HCT116 (cell line): ENCODE measurements at regions not wholly inside any gene's neighbourhood (a gene's known extent, or its start where the extent isn't known, plus 50 kb on each side); places are given as distances from the start of the nearest gene placed in this dataset.
"Not testable (repeated sequence)": the region's sequence is repeated elsewhere in the genome, so short reads cannot be mapped to it uniquely, and the experiment has no call there.

Experiments
- ATAC-seq: fragments of 200-7000 bp; cut with Tn5 transposase; 2 replicates; pipeline ENCODE4 v1.9.1; 2020; ENCODE audit warnings: mild to moderate bottlenecking, moderate library complexity
- BruUV-seq: library from RNA; stranded (reverse); fragments of 400-500 nt; replicated peaks from 2 replicates; lab custom pipeline; 2021; lab: Mats Ljungman, UMichigan
- CTCF ChIA-PET: fragments of 300-600 bp; sonication (Branson Sonifier 250); formaldehyde crosslinking; loops from one replicate; lab custom pipeline; 2021; ENCODE audit warnings: antibody characterized with exemption; lab: Charles Lee
- POLR2A ChIA-PET: fragments of 300-600, 350-600 bp; sonication (Branson Sonifier 250); formaldehyde crosslinking; loops from one replicate; lab custom pipeline; 2021; ENCODE audit warnings: antibody characterized with exemption; lab: Charles Lee
- RAD21 ChIA-PET, 2 experiments: fragments of 300-600 bp; sonication (Branson Sonifier 250); formaldehyde crosslinking; loops; one replicate each; lab custom pipeline; 2023; ENCODE audit warnings: low total read pairs in 2 of 2; ENCODE audit not compliant: uncharacterized antibody in 2 of 2, unreplicated experiment in 2 of 2, low non-redundant PET in 1 of 2; lab: Charles Lee
- DNase-seq: peaks from one replicate; pipeline ENCODE4 v3.0.0-alpha.2; 2010; ENCODE audit warnings: low read depth, low spot score
- H2AFZ ChIP-seq: fragments of 200-600 bp; shearing (Covaris generic), sonication (generic); 2 replicates; pipeline ENCODE4 v1.6.1; 2017; ENCODE audit warnings: low read depth, mixed run types, mixed read lengths, antibody characterized with exemption, low read length; ENCODE audit not compliant: poor library complexity, severe bottlenecking
- H3K27ac ChIP-seq: 2 replicates; pipeline ENCODE4 v1.5.1; 2012; ENCODE audit warnings: low read depth, low read length
- H3K27me3 ChIP-seq: fragments of 200-600 bp; sonication (generic); 2 replicates; pipeline ENCODE4 v1.6.1; 2016; ENCODE audit warnings: mixed run types, low read length, mixed read lengths; ENCODE audit not compliant: insufficient read depth
- H3K36me3 ChIP-seq, 2 experiments: fragments of 200-500 bp in 1 of 2; fragments of 200-600 bp in 1 of 2; sonication (Bioruptor generic) in 1 of 2; sonication (generic) in 1 of 2; 2 replicates each; pipeline versions ENCODE4 v1.5.1 to v1.6.1; 2014 to 2016; ENCODE audit warnings: low read length in 2 of 2, inconsistent platforms in 1 of 2, mixed read lengths in 1 of 2, mixed run types in 1 of 2; ENCODE audit not compliant: insufficient read depth in 2 of 2, control insufficient read depth in 1 of 2
- H3K4me1 ChIP-seq, 2 experiments: fragments of 200-600 bp in 1 of 2; sonication (generic) in 1 of 2; 2 replicates each; pipeline versions ENCODE4 v1.5.1 to v1.6.1; 2012 to 2017; ENCODE audit warnings: low read length in 2 of 2, inconsistent platforms in 1 of 2, mild to moderate bottlenecking in 1 of 2, mixed read lengths in 1 of 2, mixed run types in 1 of 2, moderate library complexity in 1 of 2; ENCODE audit not compliant: insufficient read depth in 2 of 2, control insufficient read depth in 1 of 2
- H3K4me2 ChIP-seq: fragments of 200-600 bp; sonication (generic); 2 replicates; pipeline ENCODE4 v1.6.1; 2017; ENCODE audit warnings: mixed run types, low read length, mixed read lengths
- H3K4me3 ChIP-seq, 2 experiments: fragments of 200-600 bp in 1 of 2; sonication (generic) in 1 of 2; replicated peaks in 1 of 2; 2 replicates each; pipeline ENCODE4 v1.5.1; 2011 to 2016; ENCODE audit warnings: low read length in 2 of 2, control low read depth in 1 of 2, low read depth in 1 of 2, mild to moderate bottlenecking in 1 of 2, mixed read lengths in 1 of 2, mixed run types in 1 of 2
- H3K79me2 ChIP-seq: fragments of 200-600 bp; sonication (generic); 2 replicates; pipeline ENCODE4 v1.6.1; 2017; ENCODE audit warnings: mild to moderate bottlenecking, mixed run types, low read length, moderate library complexity, mixed read lengths; ENCODE audit not compliant: insufficient read depth
- H3K9ac ChIP-seq: fragments of 200-600 bp; sonication (generic); 2 replicates; pipeline ENCODE4 v1.6.1; 2016; ENCODE audit warnings: low read length, mixed read lengths
- H3K9me2 ChIP-seq: fragments of 200-600 bp; sonication (generic), shearing (Covaris generic); 2 replicates; pipeline ENCODE4 v1.6.1; 2017; ENCODE audit warnings: mixed run types, mild to moderate bottlenecking, moderate library complexity; ENCODE audit not compliant: insufficient read depth
- H3K9me3 ChIP-seq, 2 experiments: fragments of 200-500 bp in 1 of 2; fragments of 200-600 bp in 1 of 2; sonication (Bioruptor generic) in 1 of 2; sonication (generic) in 1 of 2; 2 replicates each; pipeline ENCODE4 v1.6.1; 2014 to 2017; ENCODE audit warnings: low read length in 2 of 2, mixed read lengths in 2 of 2, inconsistent platforms in 1 of 2, low read depth in 1 of 2, mild to moderate bottlenecking in 1 of 2, mixed run types in 1 of 2, moderate library complexity in 1 of 2; ENCODE audit not compliant: control insufficient read depth in 1 of 2, insufficient read depth in 1 of 2
- H4K20me1 ChIP-seq: fragments of 200-600 bp; sonication (generic), shearing (Covaris generic); 2 replicates; pipeline ENCODE4 v1.6.1; 2017; ENCODE audit warnings: mixed run types, mild to moderate bottlenecking, moderate library complexity; ENCODE audit not compliant: insufficient read depth
- EGR1 ChIP-seq: IDR thresholded peaks from 2 replicates; pipeline ENCODE4 v1.6.1; 2012; ENCODE audit warnings: low read depth
- EZH2 ChIP-seq: fragments of 200-600 bp; sonication (generic); IDR thresholded peaks from 2 replicates; pipeline ENCODE4 v1.6.1; 2017; ENCODE audit warnings: antibody characterized with exemption, mixed run types
- EZH2phosphoT487 ChIP-seq: fragments of 200-600 bp; IDR thresholded peaks from 2 replicates; pipeline ENCODE4 v1.6.1; 2018; ENCODE audit warnings: antibody characterized with exemption, borderline replicate concordance
- FOSL1 ChIP-seq: IDR thresholded peaks from 2 replicates; pipeline ENCODE4 v1.6.1; 2012; ENCODE audit warnings: low read depth
- POLR2AphosphoS5 ChIP-seq: IDR thresholded peaks from 2 replicates; pipeline ENCODE4 v1.6.1; 2011; ENCODE audit warnings: mild to moderate bottlenecking, low read depth, low read length, moderate library complexity
- RAD21 ChIP-seq: IDR thresholded peaks from 2 replicates; pipeline ENCODE4 v1.6.1; 2012; ENCODE audit warnings: low read depth, mild to moderate bottlenecking
- REST ChIP-seq: IDR thresholded peaks from 2 replicates; pipeline ENCODE4 v1.6.1; 2012; ENCODE audit warnings: low read depth
- YY1 ChIP-seq: IDR thresholded peaks from 2 replicates; pipeline ENCODE4 v1.6.1; 2011; ENCODE audit warnings: low read length, low read depth, moderate library complexity, mild to moderate bottlenecking; ENCODE audit not compliant: insufficient replicate concordance; ENCODE audit errors: extremely low read depth
- ZFX ChIP-seq: fragments of 450-650 bp; IDR thresholded peaks from 2 replicates; pipeline ENCODE4 v1.6.1; 2017
- intact Hi-C: fragments of 100-400 bp; cut with micrococcal nuclease; formaldehyde crosslinking; loops from 2 replicates; pipeline ENCODE4 v1.10.0; 2022
- TF ChIP-seq, protein P1 (sequence below): IDR thresholded peaks from 2 replicates; pipeline ENCODE4 v1.6.1; 2011; ENCODE audit warnings: mild to moderate bottlenecking, low read length, moderate library complexity; ENCODE audit not compliant: insufficient replicate concordance; ENCODE audit errors: extremely low read depth

GRCh38 chr6:86285876-86286275 lies 643.2 kb upstream of the SYNCRIP start:
- ATAC-seq (no peak), DNase-seq (no peak)
- Histone ChIP-seq H2AFZ (no peak overlapping the region), H3K27me3 (no peaks in the 10 kb centered on the region), H3K79me2 (no peaks in the 10 kb centered on the region), H4K20me1 (no peaks in the 10 kb centered on the region), H3K27ac (no peak overlapping the region), H3K4me3 (no peak overlapping the region), H3K4me2 (no peak overlapping the region), H3K9me3 (no peaks in the 10 kb centered on the region), H3K36me3 (no peaks in the 10 kb centered on the region), H3K9me2 (no peaks in the 10 kb centered on the region), H3K4me1 (no peaks in the 10 kb centered on the region), H3K9ac (no peak overlapping the region)
- no TSS peak for BruUV-seq
- TF ChIP-seq, protein P1, sequence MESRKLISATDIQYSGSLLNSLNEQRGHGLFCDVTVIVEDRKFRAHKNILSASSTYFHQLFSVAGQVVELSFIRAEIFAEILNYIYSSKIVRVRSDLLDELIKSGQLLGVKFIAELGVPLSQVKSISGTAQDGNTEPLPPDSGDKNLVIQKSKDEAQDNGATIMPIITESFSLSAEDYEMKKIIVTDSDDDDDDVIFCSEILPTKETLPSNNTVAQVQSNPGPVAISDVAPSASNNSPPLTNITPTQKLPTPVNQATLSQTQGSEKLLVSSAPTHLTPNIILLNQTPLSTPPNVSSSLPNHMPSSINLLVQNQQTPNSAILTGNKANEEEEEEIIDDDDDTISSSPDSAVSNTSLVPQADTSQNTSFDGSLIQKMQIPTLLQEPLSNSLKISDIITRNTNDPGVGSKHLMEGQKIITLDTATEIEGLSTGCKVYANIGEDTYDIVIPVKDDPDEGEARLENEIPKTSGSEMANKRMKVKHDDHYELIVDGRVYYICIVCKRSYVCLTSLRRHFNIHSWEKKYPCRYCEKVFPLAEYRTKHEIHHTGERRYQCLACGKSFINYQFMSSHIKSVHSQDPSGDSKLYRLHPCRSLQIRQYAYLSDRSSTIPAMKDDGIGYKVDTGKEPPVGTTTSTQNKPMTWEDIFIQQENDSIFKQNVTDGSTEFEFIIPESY, result no peak
- TF ChIP-seq REST (no peak), ZFX (no peak), RAD21 (no peak), POLR2AphosphoS5 (no peak), EGR1 (no peak), EZH2 (no peak), EZH2phosphoT487 (no peak), FOSL1 (no peak), YY1 (no peak)
- POLR2A ChIA-PET, result no interaction called here
- CTCF ChIA-PET, result no interaction called here
- RAD21 ChIA-PET, result no interaction called here
- intact Hi-C loops, result no loop called here

DNA sequence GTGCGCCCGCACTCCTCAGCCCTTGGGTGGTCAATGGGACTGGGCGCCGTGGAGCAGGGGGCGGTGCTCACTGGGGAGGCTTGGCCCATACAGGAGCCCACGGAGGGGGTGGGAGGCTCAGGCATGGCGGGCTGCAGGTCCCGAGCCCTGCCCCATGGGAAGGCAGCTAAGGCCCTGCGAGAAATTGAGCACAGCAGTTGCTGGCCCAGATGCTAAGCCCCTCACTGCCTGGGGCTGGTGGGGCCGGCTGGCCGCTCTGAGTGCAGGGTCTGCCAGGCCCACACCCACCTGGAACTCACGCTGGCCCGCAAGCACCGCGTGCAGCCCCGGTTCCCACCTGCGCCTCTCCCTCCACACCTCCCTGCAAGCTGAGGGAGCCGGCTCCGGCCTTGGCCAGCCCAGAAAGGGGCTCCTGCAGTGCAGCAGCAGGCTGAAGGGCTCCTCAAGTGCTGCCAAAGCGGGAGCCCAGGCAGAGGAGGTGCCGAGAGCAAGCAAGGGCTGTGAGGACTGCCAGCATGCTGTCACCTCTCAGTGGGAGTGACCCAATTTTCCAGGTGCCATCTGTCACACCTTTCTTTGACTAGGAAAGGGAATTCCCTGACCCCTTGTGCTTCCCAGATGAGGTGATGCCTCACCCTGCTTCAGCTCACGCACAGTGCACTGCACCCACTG lies 642.3 kb upstream of the SYNCRIP start:
- H4K20me1 ChIP-seq, H3K9me2 ChIP-seq, intact Hi-C loops, H3K9me3 ChIP-seq, H3K27me3 ChIP-seq, H3K79me2 ChIP-seq, H3K4me1 ChIP-seq, POLR2A ChIA-PET, H3K27ac ChIP-seq, CTCF ChIA-PET, RAD21 ChIA-PET, H3K36me3 ChIP-seq, H3K4me2 ChIP-seq, BruUV-seq, H2AFZ ChIP-seq, H3K9ac ChIP-seq, DNase-seq, ATAC-seq, H3K4me3 ChIP-seq: not testable (repeated sequence)
